ENCODE measurements at regions not wholly inside any gene's neighbourhood (a gene's known extent, or its start where the extent isn't known, plus 50 kb on each side); places are given as distances from the start of the nearest gene placed in this dataset.

DNA sequence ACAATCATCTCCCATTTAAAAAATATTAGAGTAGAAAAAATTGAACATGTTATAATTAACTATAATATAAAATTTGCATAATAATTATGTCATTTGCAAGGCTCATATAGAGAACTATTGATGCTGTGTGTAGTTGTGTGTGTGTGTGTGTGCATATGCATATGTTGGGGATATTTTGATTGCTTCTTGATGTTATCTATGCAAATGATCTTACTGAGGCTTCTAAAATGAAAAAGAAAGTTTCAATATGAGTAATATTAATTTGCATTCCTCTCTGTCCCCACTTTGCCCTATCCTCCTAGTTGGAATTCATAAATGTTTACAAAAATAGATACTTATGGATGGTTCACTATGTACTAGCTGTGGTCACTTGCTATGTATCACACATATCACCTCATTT lies 523.3 kb downstream of the TRIB2 start:
- no peak overlapping the region for H3K9ac ChIP-seq (ENCODE audit: low read length)
- DNase-seq, result no peak
- no peaks in the 10 kb centered on the region for H3K27me3 ChIP-seq (ENCODE audit: low read length)
- no peak overlapping the region for H3K4me2 ChIP-seq (ENCODE audit: low read depth, low read length, poor library complexity, severe bottlenecking)
- H2AFZ ChIP-seq (ENCODE audit: low read length), result no peak overlapping the region
- no peaks in the 10 kb centered on the region for H3K79me2 ChIP-seq (ENCODE audit: low read length)
- H3K9me2 ChIP-seq (replicated peaks; ENCODE audit: insufficient read depth, low read length), result no peaks in the 10 kb centered on the region
- H3K27ac ChIP-seq (ENCODE audit: low read length), result no peak overlapping the region
- H3K4me1 ChIP-seq (ENCODE audit: low read length), result peaks cover 14% of the 10 kb centered on the region
- no peaks in the 10 kb centered on the region for H3K36me3 ChIP-seq (ENCODE audit: insufficient read depth, low read length)
- no peaks in the 10 kb centered on the region for H4K20me1 ChIP-seq (ENCODE audit: insufficient read depth, low read depth, low read length)
- H3K4me3 ChIP-seq (ENCODE audit: low read length), result no peak overlapping the region
- no peaks in the 10 kb centered on the region for H3K9me3 ChIP-seq (ENCODE audit: low read length)

DNA sequence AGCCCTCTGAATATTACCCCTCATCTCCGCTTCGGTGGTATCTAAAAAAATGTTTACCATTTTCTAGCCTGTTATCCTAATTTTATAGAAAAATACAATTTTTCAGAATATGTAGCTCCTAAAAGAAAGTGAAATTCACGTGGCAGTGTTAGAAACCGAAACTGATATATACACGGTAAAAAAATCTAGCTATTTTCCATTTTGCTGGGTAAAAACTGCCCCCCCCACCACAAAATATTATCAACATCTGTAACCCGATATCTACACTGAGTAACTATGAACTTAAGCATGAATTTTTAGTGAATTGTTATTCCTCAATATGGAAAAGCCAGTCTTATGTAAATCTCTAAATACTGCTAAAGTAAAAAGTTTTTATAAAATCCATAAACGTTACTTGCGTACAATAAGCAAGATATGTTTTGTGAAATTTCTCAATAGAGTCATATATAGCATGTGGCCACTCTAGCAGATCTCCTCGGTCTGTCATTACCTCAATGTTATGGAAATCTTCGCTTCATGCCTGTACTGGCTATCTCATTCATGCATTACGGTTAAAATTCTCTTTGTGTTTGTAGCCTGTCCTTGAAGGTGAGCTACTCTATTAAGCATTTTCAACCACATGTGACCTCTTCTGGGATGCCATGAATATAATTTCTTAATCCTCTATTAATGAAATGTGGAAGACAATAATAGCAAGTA lies 524.2 kb downstream of the TRIB2 start:
- DNase-seq, result peak; percentile 64
- Histone ChIP-seq H3K36me3 (ENCODE audit: insufficient read depth, low read length) (no peaks in the 10 kb centered on the region), H3K27me3 (ENCODE audit: low read length) (no peaks in the 10 kb centered on the region), H3K27ac (ENCODE audit: low read length) (0 out of 2 replicates have a peak overlapping the region, but pooled peaks have one; percentile 21), H3K9me2 (replicated peaks; ENCODE audit: insufficient read depth, low read length) (no peaks in the 10 kb centered on the region), H3K79me2 (ENCODE audit: low read length) (no peaks in the 10 kb centered on the region), H3K4me2 (ENCODE audit: low read depth, low read length, poor library complexity, severe bottlenecking) (peak overlapping the region; percentile 62), H3K9ac (ENCODE audit: low read length) (peak overlapping the region; percentile 30; the same call in 1 of the 2 replicates), H3K9me3 (ENCODE audit: low read length) (no peaks in the 10 kb centered on the region), H4K20me1 (ENCODE audit: insufficient read depth, low read depth, low read length) (no peaks in the 10 kb centered on the region), H3K4me3 (ENCODE audit: low read length) (peak overlapping the region; percentile 51), H2AFZ (ENCODE audit: low read length) (peak overlapping the region; percentile 44; the same call in 1 of the 2 replicates), H3K4me1 (ENCODE audit: low read length) (peaks cover 14% of the 10 kb centered on the region)

DNA sequence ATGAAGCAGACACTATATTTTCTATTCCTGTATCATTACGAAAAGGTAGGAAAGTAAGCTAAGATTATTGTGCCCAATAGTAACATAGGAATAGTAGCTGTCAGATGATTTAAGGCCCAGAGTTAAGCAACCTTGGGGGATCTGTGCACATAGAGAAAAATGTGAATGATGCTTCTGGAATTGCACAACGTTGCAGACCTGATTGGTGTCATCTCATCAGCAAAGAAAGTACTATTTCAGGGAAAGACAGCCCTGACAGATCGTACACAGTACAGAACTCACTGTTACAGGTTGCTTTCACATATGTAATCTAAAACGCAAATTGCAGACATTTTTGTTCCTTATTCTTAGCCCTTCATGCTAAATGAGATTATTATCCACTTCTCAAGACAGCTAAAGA lies 535.9 kb downstream of the TRIB2 start:
- H3K27ac ChIP-seq (ENCODE audit: low read length), result peak overlapping the region; percentile 93
- peak overlapping the region; percentile 94 for H2AFZ ChIP-seq (ENCODE audit: low read length)
- DNase-seq, result peak; percentile 43
- 0 out of 2 replicates have a peak overlapping the region, but pooled peaks have one; percentile 18 for H3K9ac ChIP-seq (ENCODE audit: low read length)
- H3K9me2 ChIP-seq (replicated peaks; ENCODE audit: insufficient read depth, low read length), result no peaks in the 10 kb centered on the region
- no peaks in the 10 kb centered on the region for H3K9me3 ChIP-seq (ENCODE audit: low read length)
- no peaks in the 10 kb centered on the region for H3K79me2 ChIP-seq (ENCODE audit: low read length)
- no peak overlapping the region for H3K4me3 ChIP-seq (ENCODE audit: low read length)
- peak overlapping the region; percentile 77 for H3K4me2 ChIP-seq (ENCODE audit: low read depth, low read length, poor library complexity, severe bottlenecking)
- peaks cover 48% of the 10 kb centered on the region for H3K4me1 ChIP-seq (ENCODE audit: low read length)
- H3K27me3 ChIP-seq (ENCODE audit: low read length), result no peaks in the 10 kb centered on the region
- no peaks in the 10 kb centered on the region for H3K36me3 ChIP-seq (ENCODE audit: insufficient read depth, low read length)
- H4K20me1 ChIP-seq (ENCODE audit: insufficient read depth, low read depth, low read length), result no peaks in the 10 kb centered on the region

DNA sequence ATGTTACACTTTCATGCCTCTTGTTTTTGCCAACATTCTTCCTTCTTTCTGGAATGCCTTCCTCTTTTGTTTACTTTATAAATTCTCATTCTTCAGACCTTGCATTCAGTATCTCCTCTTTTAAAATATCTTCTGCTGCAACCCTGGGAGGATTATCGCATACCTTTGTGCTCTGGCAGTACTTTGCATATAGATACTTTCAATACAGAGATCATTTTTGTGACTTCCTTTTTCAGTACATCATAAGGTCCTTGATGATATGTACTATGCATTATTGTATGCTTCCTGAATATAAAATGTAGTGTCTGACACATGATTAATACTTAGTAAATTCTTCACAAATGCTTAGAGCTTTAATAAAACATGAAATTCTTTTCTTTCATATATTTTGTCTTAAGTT lies 538.7 kb downstream of the TRIB2 start:
- Histone ChIP-seq H2AFZ (ENCODE audit: low read length) (peak overlapping the region; percentile 64), H3K4me1 (ENCODE audit: low read length) (peaks cover 48% of the 10 kb centered on the region), H3K4me3 (ENCODE audit: low read length) (peak overlapping the region; percentile 54), H3K27ac (ENCODE audit: low read length) (peak overlapping the region; percentile 93), H3K36me3 (ENCODE audit: insufficient read depth, low read length) (no peaks in the 10 kb centered on the region), H3K4me2 (ENCODE audit: low read depth, low read length, poor library complexity, severe bottlenecking) (peak overlapping the region; percentile 77), H3K9me3 (ENCODE audit: low read length) (no peaks in the 10 kb centered on the region), H4K20me1 (ENCODE audit: insufficient read depth, low read depth, low read length) (no peaks in the 10 kb centered on the region), H3K9ac (ENCODE audit: low read length) (peak overlapping the region; percentile 57), H3K9me2 (replicated peaks; ENCODE audit: insufficient read depth, low read length) (no peaks in the 10 kb centered on the region), H3K27me3 (ENCODE audit: low read length) (no peaks in the 10 kb centered on the region), H3K79me2 (ENCODE audit: low read length) (no peaks in the 10 kb centered on the region)
- DNase-seq, result peak; percentile 68

DNA sequence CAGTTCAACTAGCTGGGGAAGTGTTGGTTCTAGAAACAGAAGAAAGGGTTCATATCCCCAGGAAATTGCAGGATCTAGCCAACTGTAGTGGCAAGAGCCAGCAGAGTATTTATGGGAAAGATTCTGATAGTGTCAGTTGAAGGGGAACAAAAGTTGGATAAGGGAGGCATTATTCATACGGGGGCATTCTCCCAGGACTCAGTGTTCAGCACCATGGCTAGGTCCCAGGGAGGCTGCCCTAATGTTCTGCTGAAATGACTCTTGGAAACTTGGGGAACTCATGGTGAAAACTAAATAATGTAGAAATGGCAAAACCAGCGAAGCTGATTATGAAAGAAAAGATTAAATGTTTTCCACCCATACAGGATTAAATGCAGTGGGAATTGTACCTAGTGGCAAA lies 543.7 kb downstream of the TRIB2 start:
- H3K36me3 ChIP-seq (ENCODE audit: insufficient read depth, low read length), result no peaks in the 10 kb centered on the region
- H3K4me3 ChIP-seq (ENCODE audit: low read length), result no peak overlapping the region
- no peak overlapping the region for H2AFZ ChIP-seq (ENCODE audit: low read length)
- no peak overlapping the region for H3K27ac ChIP-seq (ENCODE audit: low read length)
- H3K9me3 ChIP-seq (ENCODE audit: low read length), result no peaks in the 10 kb centered on the region
- H3K4me2 ChIP-seq (ENCODE audit: low read depth, low read length, poor library complexity, severe bottlenecking), result no peak overlapping the region
- H4K20me1 ChIP-seq (ENCODE audit: insufficient read depth, low read depth, low read length), result no peaks in the 10 kb centered on the region
- H3K79me2 ChIP-seq (ENCODE audit: low read length), result no peaks in the 10 kb centered on the region
- H3K4me1 ChIP-seq (ENCODE audit: low read length), result peaks cover 13% of the 10 kb centered on the region
- no peaks in the 10 kb centered on the region for H3K9me2 ChIP-seq (replicated peaks; ENCODE audit: insufficient read depth, low read length)
- DNase-seq, result no peak
- H3K9ac ChIP-seq (ENCODE audit: low read length), result no peak overlapping the region
- H3K27me3 ChIP-seq (ENCODE audit: low read length), result no peaks in the 10 kb centered on the region

DNA sequence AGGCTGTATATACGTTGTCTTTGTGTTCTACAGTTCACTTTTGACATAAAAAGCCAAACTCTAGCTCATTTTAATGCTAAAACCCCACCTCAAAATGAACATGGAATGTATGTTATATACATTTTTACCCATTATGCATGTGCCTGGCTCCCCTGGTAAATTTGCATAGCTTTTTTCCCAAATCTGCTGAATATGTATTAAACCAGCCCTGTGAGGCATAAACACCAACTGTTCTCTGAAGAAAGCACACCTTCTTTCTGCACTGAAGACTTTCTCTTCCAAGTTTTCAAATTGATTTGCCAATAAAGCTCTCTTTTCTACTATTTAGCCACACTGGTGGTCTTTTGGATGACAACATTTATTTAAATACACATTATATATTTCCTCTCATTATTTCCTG lies 549.4 kb downstream of the TRIB2 start:
- Histone ChIP-seq H3K27me3 (ENCODE audit: low read length) (no peaks in the 10 kb centered on the region), H2AFZ (ENCODE audit: low read length) (no peak overlapping the region), H3K9me3 (ENCODE audit: low read length) (no peaks in the 10 kb centered on the region; the same call in 1 of the 2 replicates), H3K36me3 (ENCODE audit: insufficient read depth, low read length) (no peaks in the 10 kb centered on the region), H3K4me2 (ENCODE audit: low read depth, low read length, poor library complexity, severe bottlenecking) (no peak overlapping the region), H3K79me2 (ENCODE audit: low read length) (no peaks in the 10 kb centered on the region), H3K9ac (ENCODE audit: low read length) (no peak overlapping the region), H3K9me2 (replicated peaks; ENCODE audit: insufficient read depth, low read length) (no peaks in the 10 kb centered on the region), H3K4me3 (ENCODE audit: low read length) (no peak overlapping the region), H3K27ac (ENCODE audit: low read length) (no peak overlapping the region), H4K20me1 (ENCODE audit: insufficient read depth, low read depth, low read length) (no peaks in the 10 kb centered on the region), H3K4me1 (ENCODE audit: low read length) (no peaks in the 10 kb centered on the region)
- no peak for DNase-seq

DNA sequence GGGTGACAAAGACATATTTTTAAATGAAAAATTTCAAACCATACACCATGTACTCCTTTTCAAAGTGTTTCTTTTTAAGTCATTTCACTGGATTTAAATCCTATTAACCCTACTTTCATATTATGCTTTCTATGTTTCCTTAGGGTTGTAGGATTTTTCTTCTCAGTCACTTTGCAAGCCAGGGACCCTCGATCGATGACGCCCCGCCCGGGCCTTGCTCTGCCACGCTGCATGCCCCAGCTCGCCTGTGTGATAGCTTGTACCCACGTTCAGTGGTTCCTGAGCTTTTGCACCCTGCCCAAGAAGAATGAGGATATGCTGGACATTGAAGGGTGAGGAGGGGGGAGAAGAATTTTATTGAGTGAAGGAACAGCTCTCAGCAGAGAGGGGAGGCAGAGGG lies 568.0 kb downstream of the TRIB2 start:
- Histone ChIP-seq H3K4me2 (ENCODE audit: low read depth, low read length, poor library complexity, severe bottlenecking) (no peak overlapping the region), H3K4me1 (ENCODE audit: low read length) (0 out of 2 replicates have a peak, but pooled peaks cover 3% of the 10 kb centered on the region), H2AFZ (ENCODE audit: low read length) (no peak overlapping the region), H3K9me2 (replicated peaks; ENCODE audit: insufficient read depth, low read length) (no peaks in the 10 kb centered on the region), H4K20me1 (ENCODE audit: insufficient read depth, low read depth, low read length) (no peaks in the 10 kb centered on the region), H3K27ac (ENCODE audit: low read length) (no peak overlapping the region), H3K9me3 (ENCODE audit: low read length) (0 out of 2 replicates have a peak, but pooled peaks cover 2% of the 10 kb centered on the region), H3K27me3 (ENCODE audit: low read length) (no peaks in the 10 kb centered on the region), H3K36me3 (ENCODE audit: insufficient read depth, low read length) (no peaks in the 10 kb centered on the region), H3K4me3 (ENCODE audit: low read length) (no peak overlapping the region), H3K79me2 (ENCODE audit: low read length) (no peaks in the 10 kb centered on the region), H3K9ac (ENCODE audit: low read length) (no peak overlapping the region)
- no peak for DNase-seq

DNA sequence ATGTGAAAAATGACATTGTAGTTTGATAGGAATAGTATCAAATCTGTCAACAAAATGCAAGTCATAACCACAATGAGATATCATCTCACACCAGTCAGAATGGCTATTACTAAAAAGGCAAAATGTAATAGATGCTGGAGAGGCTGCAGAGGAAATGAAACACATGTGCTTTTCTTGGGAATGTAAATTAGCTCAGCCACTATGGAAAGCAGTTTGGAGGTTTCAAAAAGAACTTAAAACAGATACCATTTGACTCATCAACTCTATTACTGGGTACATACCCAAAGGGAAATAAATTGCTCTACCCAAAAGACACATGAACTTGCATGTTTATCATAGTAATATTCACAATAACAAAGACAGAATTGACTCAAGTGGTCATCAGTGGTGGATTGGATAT lies 572.6 kb downstream of the TRIB2 start:
- no peak for DNase-seq
- Histone ChIP-seq H3K9ac (ENCODE audit: low read length) (no peak overlapping the region), H3K79me2 (ENCODE audit: low read length) (no peaks in the 10 kb centered on the region), H3K4me2 (ENCODE audit: low read depth, low read length, poor library complexity, severe bottlenecking) (no peak overlapping the region), H3K4me1 (ENCODE audit: low read length) (0 out of 2 replicates have a peak, but pooled peaks cover 3% of the 10 kb centered on the region), H3K27me3 (ENCODE audit: low read length) (no peaks in the 10 kb centered on the region), H3K27ac (ENCODE audit: low read length) (no peak overlapping the region), H3K4me3 (ENCODE audit: low read length) (no peak overlapping the region), H4K20me1 (ENCODE audit: insufficient read depth, low read depth, low read length) (no peaks in the 10 kb centered on the region), H3K9me3 (ENCODE audit: low read length) (0 out of 2 replicates have a peak, but pooled peaks cover 2% of the 10 kb centered on the region), H3K36me3 (ENCODE audit: insufficient read depth, low read length) (no peaks in the 10 kb centered on the region), H3K9me2 (replicated peaks; ENCODE audit: insufficient read depth, low read length) (no peaks in the 10 kb centered on the region), H2AFZ (ENCODE audit: low read length) (no peak overlapping the region)

All from Karpas-422 (cell line).